Activated B cell treated with CpG ODN at 0.5 μM for 24 hours (primary cell): ENCODE measurements at regions not wholly inside any gene's neighbourhood (a gene's known extent, or its start where the extent isn't known, plus 50 kb on each side); places are given as distances from the start of the nearest gene placed in this dataset.

Experiments
- ATAC-seq: fragments of 200-7000 bp; cut with Tn5 transposase; one replicate; pipeline ENCODE4 v1.10.0; 2021; ENCODE audit warnings: low read depth, mild to moderate bottlenecking, moderate library complexity
- CTCF ChIA-PET: fragments of 350-600 bp; sonication (Branson Sonifier 250); formaldehyde crosslinking; loops from one replicate; lab custom pipeline; 2021; ENCODE audit warnings: antibody characterized with exemption; lab: Charles Lee
- POLR2A ChIA-PET: fragments of 350-600 bp; sonication (Branson Sonifier 250); formaldehyde crosslinking; loops from one replicate; lab custom pipeline; 2021; ENCODE audit warnings: antibody characterized with exemption; lab: Charles Lee
- DNase-seq: peaks from one replicate; pipeline ENCODE4 v3.0.0; 2022
- H3K27ac Mint-ChIP-seq: one replicate; pipeline ENCODE4 v1.8.0; 2020; ENCODE audit warnings: mixed read lengths
- H3K27me3 Mint-ChIP-seq: one replicate; pipeline ENCODE4 v1.8.0; 2021; ENCODE audit warnings: mixed read lengths
- H3K36me3 Mint-ChIP-seq: one replicate; pipeline ENCODE4 v1.8.0; 2021; ENCODE audit warnings: low read depth, mixed read lengths
- H3K4me1 Mint-ChIP-seq: one replicate; pipeline ENCODE4 v1.8.0; 2021; ENCODE audit warnings: mixed read lengths
- H3K4me3 Mint-ChIP-seq: one replicate; pipeline ENCODE4 v1.8.0; 2020; ENCODE audit warnings: mild to moderate bottlenecking, mixed read lengths
- H3K9me3 Mint-ChIP-seq: one replicate; pipeline ENCODE4 v1.8.0; 2020; ENCODE audit warnings: mixed read lengths
- intact Hi-C: fragments of 100-400 bp; cut with micrococcal nuclease; formaldehyde crosslinking; loops from one replicate; pipeline ENCODE4 v1.15.1; 2024
- TF ChIP-seq, protein P1 (sequence below): fragments of 200-600 bp; IDR thresholded peaks from one replicate; pipeline ENCODE4 v1.8.0; 2022; ENCODE audit warnings: antibody characterized with exemption, mild to moderate bottlenecking

DNA sequence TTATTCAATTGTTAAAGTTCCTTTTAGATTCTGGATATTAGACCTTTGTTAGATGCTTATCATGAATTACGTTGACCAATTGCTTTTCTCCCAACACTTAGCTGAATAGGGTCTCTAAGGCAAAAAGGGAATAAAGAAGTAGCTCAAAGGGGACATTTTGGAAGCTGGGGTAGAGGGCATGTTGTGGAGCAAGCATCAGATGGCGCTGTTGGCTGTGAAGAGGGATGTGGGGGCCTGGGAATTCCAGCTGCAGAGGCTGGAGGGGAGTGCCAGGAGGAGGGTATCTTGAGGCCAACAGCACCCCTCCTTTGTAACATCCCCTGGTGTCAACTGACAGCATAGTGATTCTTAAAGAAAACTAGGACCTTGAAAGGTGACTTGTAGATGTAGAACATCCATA is 198.2 kb downstream of the ADCYAP1 start:
- no peak overlapping the region for H3K27ac Mint-ChIP-seq
- intact Hi-C loops, result no loop called here
- ATAC-seq (no peak), DNase-seq (no peak)
- peaks cover 14% of the 10 kb centered on the region for H3K9me3 Mint-ChIP-seq
- ChIA-PET CTCF (no interaction called here), POLR2A (no interaction called here)
- no peaks in the 10 kb centered on the region for H3K27me3 Mint-ChIP-seq
- no peaks in the 10 kb centered on the region for H3K36me3 Mint-ChIP-seq
- TF ChIP-seq, protein P1, sequence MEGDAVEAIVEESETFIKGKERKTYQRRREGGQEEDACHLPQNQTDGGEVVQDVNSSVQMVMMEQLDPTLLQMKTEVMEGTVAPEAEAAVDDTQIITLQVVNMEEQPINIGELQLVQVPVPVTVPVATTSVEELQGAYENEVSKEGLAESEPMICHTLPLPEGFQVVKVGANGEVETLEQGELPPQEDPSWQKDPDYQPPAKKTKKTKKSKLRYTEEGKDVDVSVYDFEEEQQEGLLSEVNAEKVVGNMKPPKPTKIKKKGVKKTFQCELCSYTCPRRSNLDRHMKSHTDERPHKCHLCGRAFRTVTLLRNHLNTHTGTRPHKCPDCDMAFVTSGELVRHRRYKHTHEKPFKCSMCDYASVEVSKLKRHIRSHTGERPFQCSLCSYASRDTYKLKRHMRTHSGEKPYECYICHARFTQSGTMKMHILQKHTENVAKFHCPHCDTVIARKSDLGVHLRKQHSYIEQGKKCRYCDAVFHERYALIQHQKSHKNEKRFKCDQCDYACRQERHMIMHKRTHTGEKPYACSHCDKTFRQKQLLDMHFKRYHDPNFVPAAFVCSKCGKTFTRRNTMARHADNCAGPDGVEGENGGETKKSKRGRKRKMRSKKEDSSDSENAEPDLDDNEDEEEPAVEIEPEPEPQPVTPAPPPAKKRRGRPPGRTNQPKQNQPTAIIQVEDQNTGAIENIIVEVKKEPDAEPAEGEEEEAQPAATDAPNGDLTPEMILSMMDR, result no peak
- no peak overlapping the region for H3K4me3 Mint-ChIP-seq
- H3K4me1 Mint-ChIP-seq, result no peaks in the 10 kb centered on the region

DNA sequence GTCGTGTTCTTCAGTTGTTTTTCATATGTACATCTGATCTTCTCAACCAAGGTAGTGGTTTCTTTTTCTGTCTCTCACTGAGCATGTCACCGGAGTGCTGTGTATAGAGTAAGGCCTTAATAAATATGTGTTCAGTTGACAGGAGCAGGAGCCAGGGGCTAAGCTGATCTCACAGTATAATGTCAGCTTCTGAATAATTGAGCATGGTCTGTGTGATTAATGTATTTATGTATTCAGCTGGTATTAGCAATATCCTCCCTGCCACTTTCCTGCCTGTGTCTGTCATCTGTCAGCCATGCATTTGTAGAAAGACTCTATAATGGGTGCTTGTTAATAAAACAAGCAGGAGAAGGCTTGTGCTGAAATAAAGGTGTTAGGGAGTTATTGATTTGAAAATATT is 198.9 kb downstream of the ADCYAP1 start:
- intact Hi-C loops, result no loop called here
- ChIA-PET POLR2A (no interaction called here), CTCF (no interaction called here)
- ATAC-seq, result no peak
- Mint-ChIP-seq H3K4me3 (no peak overlapping the region), H3K4me1 (no peaks in the 10 kb centered on the region), H3K9me3 (peaks cover 14% of the 10 kb centered on the region), H3K27me3 (no peaks in the 10 kb centered on the region), H3K27ac (no peak overlapping the region), H3K36me3 (no peaks in the 10 kb centered on the region)
- TF ChIP-seq, protein P1, result no peak
- DNase-seq, result no peak

DNA sequence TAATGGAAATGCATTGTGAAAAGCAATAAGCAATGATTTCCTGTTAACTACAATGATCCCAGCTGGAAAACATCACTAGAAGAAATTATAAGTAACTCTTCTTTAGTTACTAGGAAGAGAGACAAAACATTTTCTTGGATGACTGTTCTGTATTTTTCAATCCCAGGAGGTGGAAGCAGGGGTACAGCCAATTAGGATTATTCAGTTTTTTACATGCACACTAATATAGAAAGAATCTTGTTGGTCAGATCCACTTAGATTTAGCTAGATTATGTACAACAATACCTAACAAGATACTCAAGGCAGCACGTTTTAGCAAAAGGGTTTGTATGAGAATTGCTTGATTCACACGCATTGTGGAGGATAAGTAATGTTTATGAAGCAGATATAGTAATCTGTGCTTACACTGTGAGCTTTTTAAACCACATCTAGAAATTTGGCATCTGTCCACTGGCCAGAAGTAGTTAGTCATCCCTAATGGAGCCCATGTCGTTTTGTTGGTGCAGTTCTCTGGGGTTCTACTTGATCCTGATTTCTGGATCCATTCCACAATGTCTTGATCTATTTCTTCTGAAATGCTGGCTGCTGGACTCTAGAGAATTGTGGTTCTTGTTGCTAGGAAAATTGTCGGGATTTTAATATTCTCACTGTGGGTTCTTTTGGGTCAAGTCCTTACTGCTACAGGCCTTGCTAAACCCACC is 199.7 kb downstream of the ADCYAP1 start:
- H3K4me1 Mint-ChIP-seq, result no peaks in the 10 kb centered on the region
- no peak overlapping the region for H3K27ac Mint-ChIP-seq
- CTCF ChIA-PET, result no interaction called here
- POLR2A ChIA-PET, result no interaction called here
- H3K27me3 Mint-ChIP-seq, result no peaks in the 10 kb centered on the region
- ATAC-seq (no peak), DNase-seq (no peak)
- intact Hi-C loops, result no loop called here
- peaks cover 11% of the 10 kb centered on the region for H3K9me3 Mint-ChIP-seq
- no peaks in the 10 kb centered on the region for H3K36me3 Mint-ChIP-seq
- H3K4me3 Mint-ChIP-seq, result no peak overlapping the region
- TF ChIP-seq, protein P1, result no peak

DNA sequence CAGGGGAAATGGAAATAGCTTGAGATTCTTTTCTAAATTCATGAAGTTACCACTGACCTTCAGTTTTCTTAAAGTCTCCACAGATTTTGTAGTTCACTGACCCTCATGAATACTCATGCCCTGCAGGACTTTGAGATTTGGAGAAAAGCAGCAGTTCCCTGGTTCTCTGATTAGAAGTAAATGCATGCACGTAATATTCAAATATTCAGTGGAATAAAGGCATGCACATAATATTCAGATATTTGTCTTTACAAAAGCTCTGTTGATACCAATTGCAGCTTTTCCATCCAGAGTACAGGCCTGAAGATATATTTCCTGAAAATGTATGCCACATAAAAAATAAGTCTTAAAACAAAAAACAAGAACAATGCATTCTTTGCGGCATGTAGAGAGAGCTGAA is 219.8 kb downstream of the ADCYAP1 start:
- no peak for ATAC-seq
- Mint-ChIP-seq H3K4me3 (no peak overlapping the region), H3K27me3 (no peaks in the 10 kb centered on the region)

DNA sequence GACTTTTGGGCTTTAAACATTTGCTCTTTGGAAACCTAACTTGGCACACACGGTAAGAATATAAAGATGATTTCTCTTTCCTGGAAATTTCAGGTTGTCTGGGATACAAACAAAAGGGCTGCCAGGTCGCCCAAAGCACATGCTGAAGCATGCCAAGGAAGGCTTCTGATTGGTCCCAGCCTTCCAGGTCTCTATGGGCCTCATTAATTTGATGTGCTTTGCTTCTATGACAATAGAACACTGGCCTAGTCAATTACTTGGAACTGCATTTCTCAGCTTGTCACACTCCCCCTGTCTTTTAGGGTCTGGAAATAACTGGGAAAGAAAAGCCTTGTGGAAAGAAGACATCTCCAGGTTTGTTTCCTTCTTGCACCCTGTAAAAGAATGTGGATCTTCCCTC is 228.9 kb downstream of the ADCYAP1 start:
- Mint-ChIP-seq H3K27ac (no peak overlapping the region), H3K4me3 (no peak overlapping the region), H3K4me1 (no peaks in the 10 kb centered on the region), H3K36me3 (no peaks in the 10 kb centered on the region), H3K27me3 (no peaks in the 10 kb centered on the region), H3K9me3 (peaks cover 9% of the 10 kb centered on the region)
- intact Hi-C loops, result loop anchor here (10.0 kb wide), 1 partner anchor 61 kb away; no protein-coding TSS in a partner anchor
- ChIA-PET POLR2A (no interaction called here), CTCF (no interaction called here)
- DNase-seq (no peak), ATAC-seq (no peak)
- TF ChIP-seq, protein P1, result no peak

More for the DNA sequence above, 219.8 kb downstream of the ADCYAP1 start:
- Mint-ChIP-seq H3K27ac (no peak overlapping the region), H3K36me3 (no peaks in the 10 kb centered on the region), H3K9me3 (peaks cover 6% of the 10 kb centered on the region), H3K4me1 (no peaks in the 10 kb centered on the region)
- no peak for DNase-seq
- ChIA-PET CTCF (no interaction called here), POLR2A (no interaction called here)
- TF ChIP-seq, protein P1, result no peak
- intact Hi-C loops, result no loop called here
